IPS-18c (cell line): ENCODE measurements at regions not wholly inside any gene's neighbourhood (a gene's known extent, or its start where the extent isn't known, plus 50 kb on each side); places are given as distances from the start of the nearest gene placed in this dataset.
"Not testable (repeated sequence)": the region's sequence is repeated elsewhere in the genome, so short reads cannot be mapped to it uniquely, and the experiment has no call there.

ENCODE experiments used
- H3K4me3 ChIP-seq: 2 replicates; pipeline ENCODE4 v1.7.0; 2013; ENCODE audit warnings: low read depth, mild to moderate bottlenecking, low read length, moderate library complexity; ENCODE audit not compliant: insufficient read depth
- H3K9me3 ChIP-seq: one replicate; pipeline ENCODE4 v1.6.1; 2013; ENCODE audit warnings: mild to moderate bottlenecking, low read length, moderate library complexity; ENCODE audit not compliant: control insufficient read depth, insufficient read depth

- no peaks in the 10 kb centered on the region for H3K9me3 ChIP-seq
- no peak overlapping the region for H3K4me3 ChIP-seq
These were observed 100.5 kb downstream of the CXCL12 start for GRCh38 chr10:44284198-44285084.

DNA sequence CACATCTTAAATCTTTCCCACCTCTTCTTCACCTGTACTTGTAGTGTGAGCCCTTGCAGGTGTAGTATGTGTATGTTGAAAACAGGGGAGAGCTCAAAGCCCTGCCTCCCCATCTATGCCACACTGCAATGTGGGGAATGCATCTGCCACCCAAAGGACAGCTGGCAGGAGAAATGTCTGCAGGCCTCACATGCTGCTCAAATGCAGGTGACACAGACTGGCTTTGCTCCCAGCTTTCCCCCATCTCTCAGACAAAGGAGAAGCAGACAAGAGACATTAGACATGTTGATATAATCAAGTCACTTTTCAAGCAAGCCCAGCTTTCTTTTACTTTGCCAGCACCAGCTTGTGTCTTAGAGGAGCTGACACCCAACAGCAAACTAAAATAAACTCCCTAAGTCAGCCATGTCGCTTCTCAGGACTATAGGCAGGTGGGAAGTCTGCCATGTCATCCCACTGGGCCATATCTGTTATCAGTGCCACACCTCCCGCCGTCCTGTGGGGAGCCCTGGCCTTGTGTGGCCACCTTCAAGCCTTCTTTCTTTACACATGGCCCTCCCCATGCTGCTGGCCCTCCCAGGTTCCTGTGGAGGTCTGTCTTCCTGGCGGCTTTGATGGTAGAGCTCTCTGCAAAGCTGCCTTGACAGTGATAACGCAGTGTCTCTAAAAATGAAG is 102.1 kb downstream of the CXCL12 start:
- Histone ChIP-seq H3K9me3 (no peaks in the 10 kb centered on the region), H3K4me3 (no peak overlapping the region)

GRCh38 chr10:44281662-44282061 is 103.2 kb downstream of the CXCL12 start:
- Histone ChIP-seq H3K9me3 (no peaks in the 10 kb centered on the region), H3K4me3 (no peak overlapping the region)

GRCh38 chr10:44281089-44281613 is 103.7 kb downstream of the CXCL12 start:
- Histone ChIP-seq H3K9me3 (no peaks in the 10 kb centered on the region), H3K4me3 (no peak overlapping the region)

DNA sequence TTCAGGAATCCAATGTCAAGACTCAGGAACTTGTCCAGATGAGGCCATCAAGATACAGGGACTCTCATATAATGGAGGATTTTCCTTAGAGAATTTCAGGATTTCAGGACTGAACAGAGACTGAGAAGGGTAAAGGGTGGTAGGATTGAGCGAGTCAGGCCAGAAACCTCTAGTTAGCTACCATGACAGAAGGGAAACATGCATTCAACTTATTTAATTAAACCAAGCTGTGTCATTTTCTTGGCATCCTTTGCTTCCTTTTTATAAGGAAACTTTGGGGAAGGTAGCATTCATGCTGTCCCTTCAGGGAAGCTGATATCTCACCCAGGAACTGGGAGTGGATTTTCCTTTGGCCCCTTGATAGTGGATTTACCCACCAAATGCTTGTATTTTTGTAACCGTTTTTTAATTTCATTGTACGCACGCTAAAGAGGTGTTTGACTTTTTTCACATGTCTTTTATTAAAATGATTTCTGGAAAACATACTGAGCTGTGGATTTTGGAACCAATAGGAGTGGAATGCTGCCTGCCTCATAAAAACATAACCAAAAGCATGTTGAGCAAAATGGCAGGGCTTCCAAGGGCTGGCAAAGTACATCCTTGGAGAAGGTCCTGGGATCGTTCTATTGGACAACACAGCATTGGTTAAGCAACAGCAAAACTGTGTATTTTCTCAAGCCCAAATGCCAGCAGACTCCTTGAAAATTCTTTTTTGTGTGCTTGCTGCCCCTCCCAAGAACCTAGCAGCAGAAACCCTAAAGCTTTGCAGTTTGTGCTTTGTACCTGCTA is 104.5 kb downstream of the CXCL12 start:
- Histone ChIP-seq H3K9me3 (no peaks in the 10 kb centered on the region), H3K4me3 (no peak overlapping the region)

- no peak overlapping the region for H3K4me3 ChIP-seq
- no peaks in the 10 kb centered on the region for H3K9me3 ChIP-seq
These were observed 105.3 kb downstream of the CXCL12 start for GRCh38 chr10:44279426-44280126.

DNA sequence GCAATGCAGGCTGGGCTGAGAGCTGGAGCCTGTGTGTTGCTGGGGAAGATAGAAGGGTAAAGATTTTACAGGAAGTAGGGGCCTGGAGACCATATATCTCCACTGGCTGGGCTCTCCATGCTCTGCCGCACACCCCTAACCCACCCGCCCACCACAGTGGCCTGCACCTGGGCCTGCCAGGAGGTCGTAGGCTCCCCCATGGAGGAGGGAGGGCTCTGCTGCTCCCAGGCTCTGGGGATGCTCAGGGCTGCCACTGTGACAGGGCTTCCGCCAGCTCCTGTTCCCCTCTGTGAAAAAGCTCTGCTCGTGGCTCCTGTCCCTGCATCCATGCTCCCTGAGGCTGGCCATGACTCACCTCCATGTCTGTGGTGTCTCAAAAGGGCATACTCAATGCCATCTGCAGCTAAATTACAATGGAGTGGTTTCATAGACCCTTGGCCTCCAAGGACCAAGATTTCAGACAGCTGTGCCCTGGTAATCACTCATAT is 106.0 kb downstream of the CXCL12 start:
- Histone ChIP-seq H3K4me3 (no peak overlapping the region), H3K9me3 (no peaks in the 10 kb centered on the region)

DNA sequence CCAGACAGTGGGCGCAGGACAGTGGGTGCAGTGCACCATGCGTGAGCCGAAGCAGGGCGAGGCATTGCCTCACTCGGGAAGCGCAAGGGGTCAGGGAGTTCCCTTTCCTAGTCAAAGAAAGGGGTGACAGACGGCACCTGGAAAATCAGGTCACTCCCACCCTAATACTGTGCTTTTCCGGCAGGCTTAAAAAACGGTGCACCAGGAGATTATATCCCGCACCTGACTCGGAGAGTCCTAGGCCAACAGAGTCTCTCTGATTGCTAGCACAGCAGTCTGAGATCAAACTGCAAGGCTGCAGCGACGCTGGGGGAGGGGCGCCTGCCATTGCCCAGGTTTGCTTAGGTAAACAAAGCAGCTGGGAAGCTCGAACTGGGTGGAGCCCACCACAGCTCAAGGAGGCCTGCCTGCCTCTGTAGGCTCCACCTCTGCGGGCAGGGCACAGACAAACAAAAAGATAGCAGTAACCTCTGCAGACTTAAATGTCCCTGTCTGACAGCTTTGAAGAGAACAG is 116.4 kb downstream of the CXCL12 start:
- not testable (repeated sequence) for H3K9me3 ChIP-seq, H3K4me3 ChIP-seq

DNA sequence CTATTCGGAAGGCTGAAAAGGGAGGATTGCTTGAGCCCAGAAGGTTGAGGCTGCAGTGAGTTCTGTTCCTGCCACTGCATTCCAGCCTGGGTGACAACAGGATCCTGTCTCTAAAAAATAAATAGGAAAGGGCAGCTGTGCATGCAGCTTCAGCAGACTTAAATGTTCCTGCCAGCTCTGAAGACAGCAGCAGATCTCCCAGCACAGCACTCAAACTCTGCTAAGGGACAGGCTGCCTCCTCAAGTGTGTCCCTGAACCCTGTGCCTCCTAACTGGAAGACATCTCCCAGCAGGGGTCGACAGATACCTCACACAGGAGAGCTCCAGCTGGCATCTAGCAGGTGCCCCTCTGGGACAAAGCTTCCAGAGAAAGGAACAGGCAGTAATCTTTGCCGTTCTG is 117.9 kb downstream of the CXCL12 start:
- H3K9me3 ChIP-seq = peaks cover 8% of the 10 kb centered on the region
- H3K4me3 ChIP-seq = no peak overlapping the region

DNA sequence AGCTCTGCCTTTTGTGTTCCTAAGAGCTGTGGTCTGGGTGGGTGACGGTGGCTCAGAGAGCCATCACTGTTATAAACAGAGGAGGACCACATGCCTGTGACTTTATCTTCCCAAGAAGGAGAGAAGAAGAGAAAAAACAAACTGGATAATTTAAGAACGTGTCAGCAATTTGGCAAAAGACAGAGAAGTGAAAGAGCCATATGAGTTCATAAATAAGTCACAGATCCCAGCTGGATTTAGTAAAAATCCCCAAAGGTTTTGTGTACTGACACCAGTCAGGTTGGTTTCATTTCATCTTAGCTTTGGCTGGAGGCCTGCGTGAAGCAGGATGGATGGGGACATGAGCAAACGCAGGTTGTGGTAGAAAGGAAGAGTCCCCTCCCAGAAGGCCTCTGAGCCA is 120.7 kb downstream of the CXCL12 start:
- H3K4me3 ChIP-seq = no peak overlapping the region
- peaks cover 14% of the 10 kb centered on the region for H3K9me3 ChIP-seq

DNA sequence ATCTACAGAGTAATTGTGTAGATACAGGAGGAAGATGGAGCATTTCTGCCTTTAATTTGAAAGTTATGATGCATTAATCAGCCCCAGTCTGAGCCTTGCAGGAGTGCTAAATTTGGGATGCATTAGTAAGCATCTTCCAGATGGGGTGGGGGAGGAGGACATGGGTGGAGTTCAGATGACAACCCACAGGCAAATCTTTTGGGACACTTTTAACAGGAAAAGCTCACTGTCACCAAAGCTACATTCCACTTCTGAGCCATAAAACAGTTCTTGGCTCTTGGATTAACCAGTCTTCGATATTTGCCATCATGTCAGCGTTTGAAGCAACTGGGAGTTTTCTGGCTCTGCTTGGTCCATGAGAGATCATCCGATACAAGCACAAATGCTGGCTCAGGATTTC is 121.1 kb downstream of the CXCL12 start:
- no peak overlapping the region for H3K4me3 ChIP-seq

DNA sequence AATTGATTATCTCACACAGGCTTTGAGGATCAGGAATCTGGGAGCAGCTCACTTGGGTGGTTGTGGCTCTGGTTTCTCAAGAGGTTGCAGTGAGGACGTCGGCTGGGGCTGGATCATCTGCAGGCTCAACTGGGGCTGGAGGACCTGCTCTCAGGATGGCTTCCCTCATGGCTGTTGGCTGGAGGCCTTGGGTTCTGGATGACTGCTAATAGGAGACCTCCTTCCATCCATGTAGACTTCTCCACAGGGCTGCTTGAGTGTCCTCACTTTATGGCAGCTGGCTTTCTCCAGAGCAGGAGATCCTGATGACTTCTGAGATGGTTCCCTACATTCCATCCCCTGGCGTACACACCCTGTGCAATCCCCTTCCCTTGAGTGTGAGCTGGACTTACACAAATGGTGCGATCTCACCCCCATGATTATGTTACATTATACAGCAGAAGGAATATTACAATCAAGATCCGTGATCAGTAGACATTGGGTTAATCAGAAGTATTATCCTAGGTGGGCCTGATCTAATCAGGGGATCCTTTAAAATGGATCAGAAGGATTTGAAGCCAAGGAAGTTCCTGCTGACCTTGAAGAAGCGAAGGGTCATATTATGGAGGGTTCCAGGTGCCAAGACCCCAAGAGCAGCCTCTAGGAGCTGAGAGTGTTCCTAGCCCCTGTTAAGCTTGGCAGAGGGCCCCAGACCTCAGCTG is 122.2 kb downstream of the CXCL12 start:
- H3K9me3 ChIP-seq = peaks cover 14% of the 10 kb centered on the region
- no peak overlapping the region for H3K4me3 ChIP-seq

More for the DNA sequence above, 121.1 kb downstream of the CXCL12 start:
- H3K9me3 ChIP-seq = peaks cover 14% of the 10 kb centered on the region

DNA sequence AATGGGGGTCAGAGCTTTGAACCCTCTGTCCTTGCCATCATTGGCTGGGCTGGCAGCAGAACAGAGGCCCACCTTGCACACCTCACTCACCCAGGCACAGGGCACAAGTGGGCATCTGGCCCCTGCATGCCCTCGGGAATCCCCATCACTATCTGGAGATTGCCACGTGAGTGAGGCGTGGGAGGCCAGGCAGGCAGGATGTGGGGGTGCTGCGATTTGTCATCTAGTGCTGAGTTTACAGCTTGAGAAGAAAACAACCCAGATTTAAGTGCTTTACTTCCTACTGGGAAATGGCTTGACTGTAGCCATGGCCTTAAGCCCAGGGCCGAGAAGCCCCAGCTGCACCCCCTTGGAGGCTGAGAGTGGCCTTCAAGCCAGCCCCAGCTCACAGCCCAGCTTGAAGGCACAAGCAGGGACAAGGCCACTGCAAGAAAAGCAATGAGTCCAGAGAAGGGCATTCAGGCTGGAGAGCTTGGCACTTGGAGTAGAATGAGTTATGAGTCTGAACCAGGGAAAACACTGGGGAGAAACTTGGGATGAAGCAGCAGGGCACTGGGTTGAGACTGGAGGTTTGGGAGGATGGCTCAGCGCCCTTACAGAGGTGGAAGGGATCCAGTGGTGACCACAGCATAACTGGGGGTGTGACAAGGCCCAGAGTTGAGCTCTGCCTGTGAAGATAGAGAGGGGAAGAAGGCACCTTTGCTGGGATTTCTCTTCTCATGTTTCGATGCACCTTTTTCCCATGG is 123.0 kb downstream of the CXCL12 start:
- Histone ChIP-seq H3K4me3 (no peak overlapping the region), H3K9me3 (peaks cover 10% of the 10 kb centered on the region)

DNA sequence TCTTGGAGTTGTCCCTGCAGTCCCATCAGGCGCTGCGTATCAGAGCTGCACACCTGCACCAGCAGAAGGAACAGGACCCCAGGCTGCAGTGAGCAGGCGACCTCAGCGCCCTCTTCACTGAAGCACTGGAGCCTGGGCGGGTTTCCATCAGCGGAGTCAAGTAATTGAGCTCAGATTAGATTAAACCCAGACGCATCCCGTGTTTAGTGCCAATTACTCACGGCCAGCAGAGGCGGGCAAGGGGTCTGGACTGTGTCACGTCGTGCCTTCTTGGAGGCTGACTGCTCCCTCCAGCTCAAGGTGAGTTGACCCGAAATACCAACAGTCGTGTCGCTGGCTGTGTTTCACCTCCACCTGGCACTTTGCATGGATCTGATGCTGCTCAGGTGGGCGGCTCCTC is 123.6 kb downstream of the CXCL12 start:
- H3K4me3 ChIP-seq = no peak overlapping the region
- peaks cover 7% of the 10 kb centered on the region for H3K9me3 ChIP-seq

- H3K9me3 ChIP-seq = peaks cover 6% of the 10 kb centered on the region
- no peak overlapping the region for H3K4me3 ChIP-seq
These were observed 124.5 kb downstream of the CXCL12 start for GRCh38 chr10:44260286-44260928.
